OCI-LY1 (cell line): ENCODE measurements at regions not wholly inside any gene's neighbourhood (a gene's known extent, or its start where the extent isn't known, plus 50 kb on each side); places are given as distances from the start of the nearest gene placed in this dataset.

Experiments
- EZH2 ChIP-seq: fragments of 200-600 bp; sonication (generic), shearing (Covaris generic); IDR thresholded peaks from 2 replicates; pipeline ENCODE4 v1.8.0; 2017; ENCODE audit warnings: borderline replicate concordance, mixed run types, mild to moderate bottlenecking, antibody characterized with exemption, low read length, moderate library complexity, mixed read lengths
- TF ChIP-seq, protein P1 (sequence below): fragments of 200-600 bp; sonication (generic), shearing (Covaris generic); IDR thresholded peaks from 2 replicates; pipeline ENCODE4 v1.5.1; 2017; ENCODE audit warnings: mild to moderate bottlenecking, antibody characterized with exemption, low read length, moderate library complexity, mixed read lengths

DNA sequence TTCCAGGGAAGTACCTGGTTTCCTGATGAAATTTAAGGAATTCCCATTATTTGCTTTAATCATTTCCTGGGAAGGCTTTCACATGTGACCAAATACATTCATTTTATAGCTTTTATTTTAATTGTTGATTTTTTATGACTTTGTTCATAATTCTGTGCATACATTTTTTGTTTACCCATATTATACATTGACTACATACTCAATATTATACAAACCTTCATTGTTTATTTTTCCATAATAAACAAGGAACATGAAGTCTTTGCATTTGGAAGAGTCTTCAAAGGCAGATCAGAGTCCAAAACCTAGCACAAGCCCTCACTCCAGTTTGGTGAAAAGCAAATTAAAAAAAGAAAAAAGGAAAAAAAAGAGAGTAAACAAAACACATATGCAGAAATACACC, 218.3 kb upstream of the NRIP1 start:
- TF ChIP-seq, protein P1, sequence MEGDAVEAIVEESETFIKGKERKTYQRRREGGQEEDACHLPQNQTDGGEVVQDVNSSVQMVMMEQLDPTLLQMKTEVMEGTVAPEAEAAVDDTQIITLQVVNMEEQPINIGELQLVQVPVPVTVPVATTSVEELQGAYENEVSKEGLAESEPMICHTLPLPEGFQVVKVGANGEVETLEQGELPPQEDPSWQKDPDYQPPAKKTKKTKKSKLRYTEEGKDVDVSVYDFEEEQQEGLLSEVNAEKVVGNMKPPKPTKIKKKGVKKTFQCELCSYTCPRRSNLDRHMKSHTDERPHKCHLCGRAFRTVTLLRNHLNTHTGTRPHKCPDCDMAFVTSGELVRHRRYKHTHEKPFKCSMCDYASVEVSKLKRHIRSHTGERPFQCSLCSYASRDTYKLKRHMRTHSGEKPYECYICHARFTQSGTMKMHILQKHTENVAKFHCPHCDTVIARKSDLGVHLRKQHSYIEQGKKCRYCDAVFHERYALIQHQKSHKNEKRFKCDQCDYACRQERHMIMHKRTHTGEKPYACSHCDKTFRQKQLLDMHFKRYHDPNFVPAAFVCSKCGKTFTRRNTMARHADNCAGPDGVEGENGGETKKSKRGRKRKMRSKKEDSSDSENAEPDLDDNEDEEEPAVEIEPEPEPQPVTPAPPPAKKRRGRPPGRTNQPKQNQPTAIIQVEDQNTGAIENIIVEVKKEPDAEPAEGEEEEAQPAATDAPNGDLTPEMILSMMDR: no peak
- no peak for TF ChIP-seq EZH2
